Neuronal stem cell (in vitro differentiated cells): ENCODE measurements at regions not wholly inside any gene's neighbourhood (a gene's known extent, or its start where the extent isn't known, plus 50 kb on each side); places are given as distances from the start of the nearest gene placed in this dataset.

Source experiments
- DNase-seq: peaks from one replicate; pipeline ENCODE4 v3.0.0-alpha.2; 2013; ENCODE audit warnings: low spot score
- H2AFZ ChIP-seq: one replicate; pipeline ENCODE4 v1.6.1; 2013; ENCODE audit warnings: mild to moderate bottlenecking, low read length, inconsistent platforms
- H2AK5ac ChIP-seq: 2 replicates; pipeline ENCODE4 v1.6.1; 2013; ENCODE audit warnings: low read depth, mild to moderate bottlenecking, inconsistent platforms, low read length, moderate library complexity, mixed read lengths
- H2BK120ac ChIP-seq: 2 replicates; pipeline ENCODE4 v1.6.1; 2013; ENCODE audit warnings: low read depth, mild to moderate bottlenecking, inconsistent platforms, low read length, moderate library complexity, mixed read lengths
- H2BK12ac ChIP-seq: one replicate; pipeline ENCODE4 v1.6.1; 2013; ENCODE audit warnings: low read length, inconsistent platforms
- H2BK15ac ChIP-seq: 2 replicates; pipeline ENCODE4 v1.6.1; 2013; ENCODE audit warnings: mild to moderate bottlenecking, low read length, inconsistent platforms, mixed read lengths
- H2BK5ac ChIP-seq: one replicate; pipeline ENCODE4 v1.6.1; 2013; ENCODE audit warnings: inconsistent platforms, mild to moderate bottlenecking, low read length, moderate library complexity
- H3K14ac ChIP-seq: one replicate; pipeline ENCODE4 v1.6.1; 2013; ENCODE audit warnings: low read length, inconsistent platforms
- H3K18ac ChIP-seq: 2 replicates; pipeline ENCODE4 v1.6.1; 2013; ENCODE audit warnings: low read length, inconsistent platforms
- H3K23ac ChIP-seq: 2 replicates; pipeline ENCODE4 v1.6.1; 2013; ENCODE audit warnings: low read depth, mild to moderate bottlenecking, mixed read lengths, low read length, inconsistent platforms; ENCODE audit not compliant: poor library complexity
- H3K27ac ChIP-seq: replicated peaks from 3 replicates; pipeline ENCODE4 v1.5.1; 2013; ENCODE audit warnings: low read length, inconsistent platforms
- H3K27me3 ChIP-seq, 3 experiments: 2 replicates each; pipeline ENCODE4 v1.6.1; 2013; ENCODE audit warnings: low read length in 3 of 3, mild to moderate bottlenecking in 2 of 3, inconsistent platforms in 1 of 3, low read depth in 1 of 3, mixed read lengths in 1 of 3, moderate library complexity in 1 of 3; ENCODE audit not compliant: control insufficient read depth in 3 of 3, insufficient read depth in 3 of 3
- H3K36me3 ChIP-seq, 2 donors: replicated peaks in 1 of 2; 2 replicates each; pipeline ENCODE4 v1.6.1; 2013; ENCODE audit warnings: low read length in 2 of 2; ENCODE audit not compliant: control insufficient read depth in 2 of 2, insufficient read depth in 2 of 2
- H3K4ac ChIP-seq: 2 replicates; pipeline ENCODE4 v1.6.1; 2013; ENCODE audit warnings: inconsistent platforms, mild to moderate bottlenecking, low read length, moderate library complexity
- H3K4me1 ChIP-seq, 2 donors: 1 replicate in 1 of 2; 2 replicates in 1 of 2; pipeline ENCODE4 v1.6.1; 2013; ENCODE audit warnings: low read length in 2 of 2, low read depth in 1 of 2; ENCODE audit not compliant: control insufficient read depth in 2 of 2, insufficient read depth in 1 of 2
- H3K4me2 ChIP-seq: one replicate; pipeline ENCODE4 v1.6.1; 2013; ENCODE audit warnings: mild to moderate bottlenecking, low read length, inconsistent platforms; ENCODE audit not compliant: insufficient read depth, poor library complexity, severe bottlenecking
- H3K4me3 ChIP-seq, 2 donors: 2 replicates each; pipeline ENCODE4 v1.5.1; 2013; ENCODE audit warnings: low read length in 2 of 2, mild to moderate bottlenecking in 2 of 2, inconsistent platforms in 1 of 2, moderate library complexity in 1 of 2
- H3K79me1 ChIP-seq: one replicate; pipeline ENCODE4 v1.6.1; 2013; ENCODE audit warnings: low read depth, mild to moderate bottlenecking, inconsistent platforms, low read length, moderate library complexity
- H3K9ac ChIP-seq: one replicate; pipeline ENCODE4 v1.6.1; 2013; ENCODE audit warnings: mild to moderate bottlenecking, low read depth, low read length, inconsistent platforms; ENCODE audit not compliant: poor library complexity
- H3K9me3 ChIP-seq, 2 donors: replicated peaks in 1 of 2; 2 replicates each; pipeline versions ENCODE3 to v1.6.1; 2013; ENCODE audit warnings: low read length in 2 of 2, mild to moderate bottlenecking in 2 of 2, inconsistent platforms in 1 of 2, low read depth in 1 of 2, mixed read lengths in 1 of 2, moderate library complexity in 1 of 2; ENCODE audit not compliant: control insufficient read depth in 2 of 2, insufficient read depth in 1 of 2
- H4K8ac ChIP-seq: one replicate; pipeline ENCODE4 v1.6.1; 2013; ENCODE audit warnings: low read depth, mild to moderate bottlenecking, inconsistent platforms, low read length, moderate library complexity
- H4K91ac ChIP-seq: one replicate; pipeline ENCODE4 v1.6.1; 2013; ENCODE audit warnings: low read length, low read depth, mild to moderate bottlenecking, inconsistent platforms; ENCODE audit not compliant: poor library complexity
- WGBS, 2 donors: extraction: QIAGEN DNeasy Blood & Tissue Kit; methylation state at CpG; one replicate each; pipeline ENCODE4 v1.1.7; 2013; ENCODE audit warnings: missing lambda C conversion rate in 2 of 2, mixed read lengths in 1 of 2; ENCODE audit not compliant: insufficient read length in 2 of 2, insufficient replicate concordance in 1 of 2; ENCODE audit errors: extremely low coverage in 2 of 2; 5-methylcytosine and 5-hydroxymethylcytosine counted together

DNA sequence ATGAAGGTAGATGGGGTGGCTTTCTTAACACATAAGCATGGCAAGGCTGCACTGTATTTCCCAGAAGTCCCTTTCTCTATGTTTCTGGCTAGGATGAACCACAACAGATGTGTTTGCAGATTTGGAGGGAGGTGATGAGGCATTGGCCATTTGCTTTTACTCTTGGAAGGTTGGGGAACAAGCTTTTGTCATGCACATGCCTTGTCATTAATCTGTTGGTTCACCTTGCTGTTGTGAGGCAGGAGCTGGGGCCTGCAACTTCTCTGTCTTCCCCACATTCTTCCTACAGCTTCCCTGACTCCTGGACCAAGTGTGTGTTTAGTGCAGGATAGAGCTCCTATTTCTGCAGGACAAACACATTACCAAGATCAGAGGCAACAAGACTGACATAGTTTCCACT lies 326.2 kb upstream of the SPTLC3 start:
- Histone ChIP-seq H3K9me3 (no peaks in the 10 kb centered on the region), H3K27ac (no peak overlapping the region), H4K91ac (no peak overlapping the region), H2BK15ac (no peak overlapping the region), H2AFZ (no peak overlapping the region), H2BK120ac (no peak overlapping the region), H3K4me2 (no peak overlapping the region), H3K36me3 (no peaks in the 10 kb centered on the region), H3K14ac (no peak overlapping the region), H2BK12ac (no peak overlapping the region), H3K27me3 (no peaks in the 10 kb centered on the region), H3K23ac (no peak overlapping the region), H2AK5ac (no peak overlapping the region), H3K4me1 (no peaks in the 10 kb centered on the region), H3K4me3 (no peak overlapping the region), H3K4ac (no peak overlapping the region), H4K8ac (no peak overlapping the region), H3K79me1 (no peaks in the 10 kb centered on the region), H2BK5ac (no peak overlapping the region), H3K18ac (no peak overlapping the region), H3K9ac (no peak overlapping the region)
- DNase-seq = no peak

DNA sequence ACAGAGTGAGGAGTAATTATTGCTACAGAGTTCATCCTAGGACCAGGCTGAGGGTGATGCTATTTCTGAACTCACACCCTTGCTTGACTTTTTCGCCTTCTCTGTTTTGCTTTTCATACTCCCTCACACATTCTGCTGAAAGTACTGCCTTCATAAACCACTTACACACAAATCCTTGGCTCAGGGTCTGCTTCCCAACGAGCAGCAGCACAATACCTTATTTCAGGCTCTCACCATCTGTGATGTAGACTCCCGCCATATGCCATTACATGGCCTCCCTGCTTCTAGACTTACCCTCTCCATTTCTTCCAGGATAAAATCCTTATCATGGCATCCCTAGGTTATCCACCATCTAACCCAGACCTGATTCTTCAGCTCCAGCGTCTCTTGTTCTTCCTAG lies 321.3 kb upstream of the SPTLC3 start:
- H3K18ac ChIP-seq = no peak overlapping the region
- no peaks in the 10 kb centered on the region for H3K4me1 ChIP-seq
- no peaks in the 10 kb centered on the region for H3K27me3 ChIP-seq
- no peak overlapping the region for H3K9ac ChIP-seq
- H3K4ac ChIP-seq = no peak overlapping the region
- no peak overlapping the region for H2AK5ac ChIP-seq
- no peak overlapping the region for H4K91ac ChIP-seq
- no peak overlapping the region for H2BK120ac ChIP-seq
- no CpG with 5 or more reads among the region's 4 CpGs for WGBS, 2 donors
- no peak for DNase-seq
- no peak overlapping the region for H3K23ac ChIP-seq
- H2BK12ac ChIP-seq = no peak overlapping the region
- H2AFZ ChIP-seq = no peak overlapping the region
- no peak overlapping the region for H4K8ac ChIP-seq
- H3K79me1 ChIP-seq = no peaks in the 10 kb centered on the region
- H3K36me3 ChIP-seq = no peaks in the 10 kb centered on the region
- no peak overlapping the region for H3K4me2 ChIP-seq
- H3K4me3 ChIP-seq = no peak overlapping the region
- no peak overlapping the region for H3K27ac ChIP-seq
- H2BK5ac ChIP-seq = no peak overlapping the region
- no peak overlapping the region for H2BK15ac ChIP-seq
- H3K14ac ChIP-seq = no peak overlapping the region
- no peaks in the 10 kb centered on the region for H3K9me3 ChIP-seq

DNA sequence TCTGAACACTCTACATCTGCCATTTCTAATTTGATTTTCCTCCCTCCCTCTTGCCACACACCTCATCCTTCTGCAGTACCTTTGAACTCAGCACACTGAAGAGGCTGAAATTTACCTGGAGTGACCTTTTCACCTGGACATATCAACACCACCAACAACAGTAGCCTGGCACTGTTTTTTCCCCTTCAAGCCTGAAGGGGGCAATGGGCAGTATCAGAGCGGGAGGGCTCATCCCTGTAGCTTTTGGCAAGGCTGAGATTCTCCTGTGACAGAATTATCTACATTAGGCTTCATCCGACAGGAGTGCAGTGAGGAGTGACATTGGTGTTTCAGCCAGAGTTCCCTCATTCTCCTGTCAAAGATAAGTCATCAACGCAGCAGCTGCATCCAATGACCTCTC lies 312.8 kb upstream of the SPTLC3 start:
- Histone ChIP-seq H4K91ac (no peak overlapping the region), H3K9me3 (no peaks in the 10 kb centered on the region), H3K14ac (no peak overlapping the region), H3K9ac (no peak overlapping the region), H3K27ac (no peak overlapping the region), H3K4me1 (no peaks in the 10 kb centered on the region), H2BK12ac (no peak overlapping the region), H3K4me3 (no peak overlapping the region), H4K8ac (no peak overlapping the region), H2BK120ac (no peak overlapping the region), H2BK5ac (no peak overlapping the region), H3K36me3 (no peaks in the 10 kb centered on the region), H3K18ac (no peak overlapping the region), H3K27me3 (no peaks in the 10 kb centered on the region), H2AFZ (no peak overlapping the region), H3K79me1 (no peaks in the 10 kb centered on the region), H3K23ac (no peak overlapping the region), H2AK5ac (no peak overlapping the region), H3K4ac (no peak overlapping the region), H2BK15ac (no peak overlapping the region), H3K4me2 (no peak overlapping the region)
- WGBS, 2 donors = no CpG with 5 or more reads among the region's 3 CpGs
- no peak for DNase-seq

DNA sequence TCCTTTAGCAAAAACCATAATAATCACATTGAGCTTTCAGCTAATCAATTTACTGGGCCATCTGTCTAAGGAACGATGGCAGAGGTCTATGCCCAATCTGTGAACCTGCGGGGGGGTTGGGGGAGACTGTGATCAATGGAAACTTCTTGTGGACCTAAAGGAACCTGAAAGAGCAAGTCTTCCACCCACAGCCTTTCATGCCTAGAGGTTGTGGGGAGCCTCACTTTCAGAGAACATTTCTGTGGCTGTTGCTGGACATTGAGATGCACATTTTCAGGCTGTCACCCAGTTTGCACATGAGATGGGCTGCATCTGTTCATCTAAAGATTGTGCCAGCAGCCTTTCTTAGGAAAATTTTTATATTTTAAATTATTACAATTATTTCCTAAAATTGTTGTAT lies 310.0 kb upstream of the SPTLC3 start:
- no peak overlapping the region for H3K4me3 ChIP-seq
- no peaks in the 10 kb centered on the region for H3K9me3 ChIP-seq
- no peak for DNase-seq
- H2BK120ac ChIP-seq = no peak overlapping the region
- H2BK15ac ChIP-seq = no peak overlapping the region
- H3K18ac ChIP-seq = no peak overlapping the region
- H3K4me1 ChIP-seq = no peaks in the 10 kb centered on the region
- no peak overlapping the region for H2AK5ac ChIP-seq
- no peak overlapping the region for H2BK5ac ChIP-seq
- H3K4me2 ChIP-seq = no peak overlapping the region
- H3K14ac ChIP-seq = no peak overlapping the region
- no peak overlapping the region for H4K8ac ChIP-seq
- no peak overlapping the region for H3K4ac ChIP-seq
- no peaks in the 10 kb centered on the region for H3K27me3 ChIP-seq
- no peak overlapping the region for H2BK12ac ChIP-seq
- H2AFZ ChIP-seq = no peak overlapping the region
- H3K36me3 ChIP-seq = no peaks in the 10 kb centered on the region
- no peaks in the 10 kb centered on the region for H3K79me1 ChIP-seq
- no peak overlapping the region for H3K23ac ChIP-seq
- no peak overlapping the region for H3K27ac ChIP-seq
- no peak overlapping the region for H3K9ac ChIP-seq
- no peak overlapping the region for H4K91ac ChIP-seq
- no CpG with 5 or more reads among the region's 2 CpGs for WGBS, 2 donors
